Osteocyte (in vitro differentiated cells): ENCODE measurements at regions not wholly inside any gene's neighbourhood (a gene's known extent, or its start where the extent isn't known, plus 50 kb on each side); places are given as distances from the start of the nearest gene placed in this dataset.

Source experiments
- DNase-seq: peaks from one replicate; pipeline ENCODE4 v3.0.0; 2021; ENCODE audit warnings: mixed read lengths; ENCODE audit not compliant: unreplicated experiment; ENCODE audit errors: extremely low spot score
- H3K27ac Mint-ChIP-seq: one replicate; pipeline ENCODE4 v1.8.0; 2021; ENCODE audit warnings: mild to moderate bottlenecking, mixed read lengths; ENCODE audit not compliant: unreplicated experiment
- H3K27me3 Mint-ChIP-seq: one replicate; pipeline ENCODE4 v1.8.0; 2021; ENCODE audit warnings: mixed read lengths; ENCODE audit not compliant: unreplicated experiment
- H3K36me3 Mint-ChIP-seq: one replicate; pipeline ENCODE4 v1.8.0; 2021; ENCODE audit warnings: mixed read lengths; ENCODE audit not compliant: unreplicated experiment
- H3K4me1 Mint-ChIP-seq: one replicate; pipeline ENCODE4 v1.8.0; 2021; ENCODE audit warnings: mixed read lengths; ENCODE audit not compliant: unreplicated experiment
- H3K4me3 Mint-ChIP-seq: one replicate; pipeline ENCODE4 v1.8.0; 2021; ENCODE audit warnings: mild to moderate bottlenecking, moderate library complexity, mixed read lengths; ENCODE audit not compliant: unreplicated experiment
- H3K9me3 Mint-ChIP-seq: one replicate; pipeline ENCODE4 v1.8.0; 2021; ENCODE audit warnings: mixed read lengths; ENCODE audit not compliant: unreplicated experiment
- CTCF ChIP-seq: fragments of 200-600 bp; sonication (generic); IDR thresholded peaks from 2 replicates; pipeline ENCODE4 v1.5.0; 2021; ENCODE audit warnings: antibody characterized with exemption, mild to moderate bottlenecking, moderate library complexity

GRCh38 chr22:22953791-22954190 is 66.2 kb downstream of the IGLL5 start:
- no peak overlapping the region for H3K4me3 Mint-ChIP-seq
- H3K27me3 Mint-ChIP-seq, result peaks cover 28% of the 10 kb centered on the region

GRCh38 chr22:22954656-22955055 is 67.0 kb downstream of the IGLL5 start:
- H3K4me1 Mint-ChIP-seq, result no peaks in the 10 kb centered on the region
- no peak for DNase-seq
- no peaks in the 10 kb centered on the region for H3K36me3 Mint-ChIP-seq
- no peak overlapping the region for H3K27ac Mint-ChIP-seq
- no peaks in the 10 kb centered on the region for H3K9me3 Mint-ChIP-seq
- TF ChIP-seq CTCF, result no peak
- peaks cover 28% of the 10 kb centered on the region for H3K27me3 Mint-ChIP-seq
- no peak overlapping the region for H3K4me3 Mint-ChIP-seq

More at GRCh38 chr22:22953791-22954190, 66.2 kb downstream of the IGLL5 start:
- Mint-ChIP-seq H3K27ac (no peak overlapping the region), H3K9me3 (no peaks in the 10 kb centered on the region), H3K4me1 (no peaks in the 10 kb centered on the region), H3K36me3 (no peaks in the 10 kb centered on the region)
- no peak for DNase-seq
- no peak for TF ChIP-seq CTCF

- H3K4me1 Mint-ChIP-seq, result no peaks in the 10 kb centered on the region
- no peaks in the 10 kb centered on the region for H3K36me3 Mint-ChIP-seq
- no peak for DNase-seq
- no peaks in the 10 kb centered on the region for H3K9me3 Mint-ChIP-seq
- H3K27ac Mint-ChIP-seq, result no peak overlapping the region
- H3K27me3 Mint-ChIP-seq, result peaks cover 28% of the 10 kb centered on the region
- H3K4me3 Mint-ChIP-seq, result no peak overlapping the region
- no peak for TF ChIP-seq CTCF
Measured at GRCh38 chr22:22955276-22955798, 67.7 kb downstream of the IGLL5 start.

GRCh38 chr22:22955866-22956535 is 68.4 kb downstream of the IGLL5 start:
- peak; percentile 84 for TF ChIP-seq CTCF
- Mint-ChIP-seq H3K27ac (no peak overlapping the region), H3K9me3 (no peaks in the 10 kb centered on the region), H3K36me3 (no peaks in the 10 kb centered on the region), H3K27me3 (peaks cover 28% of the 10 kb centered on the region), H3K4me3 (no peak overlapping the region), H3K4me1 (no peaks in the 10 kb centered on the region)
- DNase-seq, result no peak

- no peak for DNase-seq
- peaks cover 28% of the 10 kb centered on the region for H3K27me3 Mint-ChIP-seq
- no peak overlapping the region for H3K4me3 Mint-ChIP-seq
- no peaks in the 10 kb centered on the region for H3K36me3 Mint-ChIP-seq
- no peak for TF ChIP-seq CTCF
- H3K4me1 Mint-ChIP-seq, result no peaks in the 10 kb centered on the region
- H3K27ac Mint-ChIP-seq, result no peak overlapping the region
- H3K9me3 Mint-ChIP-seq, result peaks cover 11% of the 10 kb centered on the region
Measured at GRCh38 chr22:22957090-22957489, 69.5 kb downstream of the IGLL5 start.
